Skeletal muscle tissue (tissue), 3 donors: ENCODE measurements at regions not wholly inside any gene's neighbourhood (a gene's known extent, or its start where the extent isn't known, plus 50 kb on each side); places are given as distances from the start of the nearest gene placed in this dataset.
"Not testable (repeated sequence)": the region's sequence is repeated elsewhere in the genome, so short reads cannot be mapped to it uniquely, and the experiment has no call there.

Experiments used
- H3K27ac ChIP-seq: one replicate; pipeline ENCODE4 v1.7.0; 2013; ENCODE audit warnings: mild to moderate bottlenecking, low read depth, low read length, inconsistent platforms
- H3K27me3 ChIP-seq, 3 donors: one replicate each; pipeline ENCODE4 v1.7.0; 2013; ENCODE audit warnings: low read length in 3 of 3; ENCODE audit not compliant: control insufficient read depth in 3 of 3, insufficient read depth in 3 of 3
- H3K36me3 ChIP-seq, 3 donors: one replicate each; pipeline ENCODE4 v1.7.0; 2013; ENCODE audit warnings: low read length in 3 of 3; ENCODE audit not compliant: control insufficient read depth in 3 of 3, insufficient read depth in 3 of 3
- H3K4me1 ChIP-seq, 3 donors: one replicate each; pipeline ENCODE4 v1.7.0; 2013; ENCODE audit warnings: low read length in 3 of 3, mild to moderate bottlenecking in 3 of 3; ENCODE audit not compliant: control insufficient read depth in 3 of 3, insufficient read depth in 3 of 3
- H3K4me3 ChIP-seq, 3 donors: one replicate each; pipeline ENCODE4 v1.7.0; 2013; ENCODE audit warnings: low read length in 3 of 3
- H3K9ac ChIP-seq, 3 donors: one replicate each; pipeline ENCODE4 v1.7.0; 2013; ENCODE audit warnings: low read length in 3 of 3, mild to moderate bottlenecking in 3 of 3, moderate library complexity in 2 of 3, low read depth in 1 of 3
- H3K9me3 ChIP-seq, 3 donors: one replicate each; pipeline ENCODE4 v1.7.0; 2013; ENCODE audit warnings: low read length in 3 of 3; ENCODE audit not compliant: control insufficient read depth in 3 of 3
- donor health status: Osteomylitis.

GRCh38 chr19:23984911-23985310 lies 70.2 kb downstream of the ZNF726 start:
- not testable (repeated sequence) for H3K27me3 ChIP-seq, H3K9me3 ChIP-seq, H3K4me3 ChIP-seq

DNA sequence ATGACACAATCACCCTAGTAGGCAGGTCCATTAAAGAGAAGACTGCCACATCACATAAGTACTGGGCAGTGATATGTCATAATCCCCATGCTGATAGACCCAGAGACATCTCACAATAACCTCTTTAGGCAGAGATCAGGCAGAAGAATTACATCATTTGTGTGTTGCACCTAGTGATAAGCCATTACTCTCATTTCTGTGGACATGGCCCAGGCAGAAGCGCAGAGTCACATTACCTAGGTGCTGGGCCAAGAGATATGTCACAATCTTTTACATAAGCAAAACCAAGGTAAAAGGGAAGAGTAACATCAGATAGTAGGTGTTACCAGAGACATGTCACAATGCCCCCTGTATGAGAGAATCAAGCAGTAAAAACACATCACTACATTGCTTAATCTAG lies 71.9 kb downstream of the ZNF726 start:
- H3K9me3 ChIP-seq = no peaks in the 10 kb centered on the region
- no peak overlapping the region for H3K9ac ChIP-seq
- no peaks in the 10 kb centered on the region for H3K27me3 ChIP-seq
- no peaks in the 10 kb centered on the region for H3K36me3 ChIP-seq
- no peak overlapping the region for H3K4me3 ChIP-seq
- no peak overlapping the region for H3K27ac ChIP-seq
- no peaks in the 10 kb centered on the region for H3K4me1 ChIP-seq

More at GRCh38 chr19:23984911-23985310, 70.2 kb downstream of the ZNF726 start:
- not testable (repeated sequence) for H3K27ac ChIP-seq, H3K9ac ChIP-seq, H3K4me1 ChIP-seq, H3K36me3 ChIP-seq

- Histone ChIP-seq H3K9ac (no peak overlapping the region), H3K36me3 (no peaks in the 10 kb centered on the region), H3K4me1 (no peaks in the 10 kb centered on the region), H3K27me3 (no peaks in the 10 kb centered on the region), H3K27ac (no peak overlapping the region), H3K4me3 (no peak overlapping the region), H3K9me3 (no peaks in the 10 kb centered on the region)
Measured at GRCh38 chr19:23991170-23991569, 76.5 kb downstream of the ZNF726 start.

- Histone ChIP-seq H3K27ac (no peak overlapping the region), H3K9me3 (peaks cover 0 to 5% (median under 1%) of the 10 kb centered on the region in 3 donors), H3K27me3 (no peaks in the 10 kb centered on the region), H3K4me1 (no peaks in the 10 kb centered on the region), H3K4me3 (no peak overlapping the region), H3K9ac (no peak overlapping the region), H3K36me3 (no peaks in the 10 kb centered on the region)
Measured at GRCh38 chr19:23992348-23992747, 77.7 kb downstream of the ZNF726 start.

DNA sequence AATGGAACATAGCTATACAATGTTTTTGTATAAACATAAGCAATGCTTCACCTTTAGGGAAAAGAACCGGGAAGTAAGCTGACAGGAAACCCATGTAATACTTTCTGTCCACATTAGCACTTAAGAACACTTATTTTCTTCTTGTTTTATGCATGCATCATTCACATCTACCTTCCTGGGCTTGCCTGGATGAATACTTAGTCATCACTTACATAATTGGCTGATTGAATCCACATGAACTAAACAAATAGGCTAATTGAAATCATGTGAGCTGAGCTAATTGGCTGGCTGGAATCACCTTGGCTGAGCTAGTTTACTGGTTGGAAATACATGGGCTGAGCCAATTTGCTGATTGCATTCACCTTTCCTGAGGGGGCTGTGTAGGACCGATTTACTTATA lies 78.8 kb downstream of the ZNF726 start:
- Histone ChIP-seq H3K36me3 (no peaks in the 10 kb centered on the region), H3K27ac (no peak overlapping the region), H3K4me1 (no peaks in the 10 kb centered on the region), H3K27me3 (no peaks in the 10 kb centered on the region), H3K9me3 (peaks cover 6 to 11% (median 8%) of the 10 kb centered on the region in 3 donors), H3K4me3 (no peak overlapping the region), H3K9ac (no peak overlapping the region)

- Histone ChIP-seq H3K9ac (no peak overlapping the region), H3K4me3 (no peak overlapping the region), H3K27me3 (no peaks in the 10 kb centered on the region)
Measured at GRCh38 chr19:23996549-23996948, 81.9 kb downstream of the ZNF726 start.

DNA sequence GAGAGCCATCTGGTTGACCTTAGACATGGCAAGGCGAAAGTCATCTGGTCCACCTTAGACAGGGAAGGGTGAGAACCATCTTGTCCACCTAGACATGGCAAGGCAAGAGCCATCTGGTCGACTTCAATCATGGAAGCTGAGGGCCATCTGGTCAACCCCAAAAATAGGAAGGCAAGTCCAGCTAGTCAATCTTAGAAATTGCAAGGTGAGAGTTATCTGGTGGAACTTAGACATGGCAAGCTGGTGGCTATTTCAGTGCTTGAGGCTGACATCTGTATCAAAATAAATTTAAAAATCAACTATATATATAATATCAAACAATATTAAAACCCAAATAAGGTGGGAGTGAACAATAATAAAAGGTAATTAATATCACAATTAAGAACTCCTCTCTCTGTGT lies 83.9 kb downstream of the ZNF726 start:
- Histone ChIP-seq H3K4me1 (no peaks in the 10 kb centered on the region), H3K4me3 (no peak overlapping the region), H3K9ac (no peak overlapping the region), H3K27ac (no peak overlapping the region), H3K27me3 (no peaks in the 10 kb centered on the region), H3K9me3 (peaks cover 7 to 11% (median 8%) of the 10 kb centered on the region in 3 donors), H3K36me3 (no peaks in the 10 kb centered on the region)

More at GRCh38 chr19:23996549-23996948, 81.9 kb downstream of the ZNF726 start:
- H3K27ac ChIP-seq = no peak overlapping the region
- peaks cover 7 to 11% (median 8%) of the 10 kb centered on the region in 3 donors for H3K9me3 ChIP-seq
- no peaks in the 10 kb centered on the region for H3K36me3 ChIP-seq
- no peaks in the 10 kb centered on the region for H3K4me1 ChIP-seq

- Histone ChIP-seq H3K27ac (no peak overlapping the region), H3K4me3 (no peak overlapping the region), H3K9ac (no peak overlapping the region), H3K27me3 (no peaks in the 10 kb centered on the region), H3K36me3 (no peaks in the 10 kb centered on the region), H3K9me3 (peaks cover 7 to 11% (median 8%) of the 10 kb centered on the region in 3 donors), H3K4me1 (no peaks in the 10 kb centered on the region)
Measured at GRCh38 chr19:23999821-24000610, 85.3 kb downstream of the ZNF726 start.

DNA sequence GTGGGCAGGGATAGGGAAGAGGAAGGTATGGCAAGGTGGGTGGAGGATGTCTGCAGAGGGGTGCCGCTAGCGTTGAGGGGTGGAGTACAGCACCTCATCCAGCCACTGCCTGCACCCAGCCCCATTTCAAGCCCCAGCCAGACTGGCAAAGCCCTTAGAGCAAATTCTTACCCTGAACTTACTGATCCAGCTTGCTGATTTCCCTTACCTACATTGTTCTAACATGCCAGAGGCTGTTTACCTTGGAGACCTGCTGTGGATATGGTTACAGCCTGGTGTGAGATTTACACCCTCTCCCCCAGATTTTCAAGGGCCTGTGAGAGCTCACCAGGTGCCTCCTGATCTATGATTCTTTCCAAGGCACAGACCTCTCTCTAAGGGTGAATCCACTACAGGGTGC lies 86.0 kb downstream of the ZNF726 start:
- no peak overlapping the region for H3K4me3 ChIP-seq
- H3K9ac ChIP-seq = no peak overlapping the region
- H3K27ac ChIP-seq = no peak overlapping the region
- no peaks in the 10 kb centered on the region for H3K36me3 ChIP-seq
- peaks cover 7 to 11% (median 8%) of the 10 kb centered on the region in 3 donors for H3K9me3 ChIP-seq
- H3K4me1 ChIP-seq = no peaks in the 10 kb centered on the region
- no peaks in the 10 kb centered on the region for H3K27me3 ChIP-seq

DNA sequence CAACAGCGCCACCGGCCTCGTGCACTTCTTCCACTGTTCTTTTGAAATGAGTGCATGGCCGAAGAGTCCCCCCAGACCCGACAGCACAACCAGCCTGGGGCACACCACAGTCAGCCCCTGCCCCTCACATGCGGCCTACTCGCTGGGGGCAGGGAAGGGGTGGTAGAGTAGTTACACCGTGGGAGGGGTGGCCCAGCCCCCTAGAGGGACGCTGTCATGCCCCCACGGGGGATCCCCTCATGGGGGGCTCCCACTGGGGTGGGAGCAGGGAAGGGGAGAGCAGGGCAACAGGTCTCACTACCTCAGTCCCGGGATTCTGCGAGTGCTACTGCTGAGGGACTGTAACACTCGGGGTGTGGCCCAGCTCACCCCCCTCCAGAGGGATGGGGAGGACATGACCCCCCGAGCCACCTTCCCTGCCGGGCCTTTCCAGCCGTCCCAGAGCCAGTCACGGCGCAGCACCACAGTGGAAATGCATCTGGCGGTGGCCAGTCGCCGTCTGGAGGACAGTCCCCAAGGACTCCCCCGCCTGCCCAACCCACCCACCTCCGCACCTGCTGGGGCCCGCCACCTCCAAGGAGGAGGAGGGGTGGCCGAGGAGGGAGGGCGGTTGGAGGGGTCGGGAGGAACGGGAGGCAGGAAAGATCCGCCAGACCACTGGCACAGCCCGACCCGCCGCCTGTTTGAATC lies 84.6 kb upstream of the ZNF254 start:
- no peaks in the 10 kb centered on the region for H3K4me1 ChIP-seq
- no peaks in the 10 kb centered on the region for H3K36me3 ChIP-seq
- no peak overlapping the region for H3K4me3 ChIP-seq
- no peak overlapping the region for H3K9ac ChIP-seq
- H3K27me3 ChIP-seq = no peaks in the 10 kb centered on the region
- no peak overlapping the region for H3K27ac ChIP-seq
- H3K9me3 ChIP-seq = peaks cover 4 to 10% (median 7%) of the 10 kb centered on the region in 3 donors
